ENCODE measurements at regions not wholly inside any gene's neighbourhood (a gene's known extent, or its start where the extent isn't known, plus 50 kb on each side); places are given as distances from the start of the nearest gene placed in this dataset.

DNA sequence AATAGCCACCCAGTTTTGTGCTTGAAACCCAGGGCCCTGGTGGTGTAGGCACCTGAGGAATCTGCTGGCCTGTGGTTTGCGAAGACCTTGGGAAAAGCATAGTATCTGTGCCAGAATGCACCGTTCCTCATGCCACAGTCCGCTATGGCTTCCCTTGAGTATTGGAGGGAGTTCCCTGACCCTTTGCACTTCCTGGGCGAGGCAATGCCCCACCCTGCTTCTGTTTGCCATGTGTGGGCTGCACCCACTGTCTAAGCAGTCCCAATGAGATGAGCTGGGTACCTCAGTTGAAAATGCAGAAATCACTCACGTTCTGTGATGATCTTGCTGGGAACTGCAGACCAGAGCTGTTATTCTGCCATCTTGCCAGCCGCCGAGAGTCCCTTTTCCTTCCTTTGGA is 483.5 kb downstream of the AGTPBP1 start:
- TF ChIP-seq, protein P1, sequence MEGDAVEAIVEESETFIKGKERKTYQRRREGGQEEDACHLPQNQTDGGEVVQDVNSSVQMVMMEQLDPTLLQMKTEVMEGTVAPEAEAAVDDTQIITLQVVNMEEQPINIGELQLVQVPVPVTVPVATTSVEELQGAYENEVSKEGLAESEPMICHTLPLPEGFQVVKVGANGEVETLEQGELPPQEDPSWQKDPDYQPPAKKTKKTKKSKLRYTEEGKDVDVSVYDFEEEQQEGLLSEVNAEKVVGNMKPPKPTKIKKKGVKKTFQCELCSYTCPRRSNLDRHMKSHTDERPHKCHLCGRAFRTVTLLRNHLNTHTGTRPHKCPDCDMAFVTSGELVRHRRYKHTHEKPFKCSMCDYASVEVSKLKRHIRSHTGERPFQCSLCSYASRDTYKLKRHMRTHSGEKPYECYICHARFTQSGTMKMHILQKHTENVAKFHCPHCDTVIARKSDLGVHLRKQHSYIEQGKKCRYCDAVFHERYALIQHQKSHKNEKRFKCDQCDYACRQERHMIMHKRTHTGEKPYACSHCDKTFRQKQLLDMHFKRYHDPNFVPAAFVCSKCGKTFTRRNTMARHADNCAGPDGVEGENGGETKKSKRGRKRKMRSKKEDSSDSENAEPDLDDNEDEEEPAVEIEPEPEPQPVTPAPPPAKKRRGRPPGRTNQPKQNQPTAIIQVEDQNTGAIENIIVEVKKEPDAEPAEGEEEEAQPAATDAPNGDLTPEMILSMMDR (conservative IDR thresholded peaks at IDR 0.05; ENCODE audit: low read depth, low read length), result no peak
- no peak overlapping the region for H3K4me3 ChIP-seq (ENCODE audit: low read depth, low read length, poor library complexity, severe bottlenecking)
- H3K27me3 ChIP-seq (replicated peaks; ENCODE audit: insufficient read depth, low read depth, low read length, poor library complexity), result peaks cover 6% of the 10 kb centered on the region
- no peaks in the 10 kb centered on the region for H3K36me3 ChIP-seq (ENCODE audit: insufficient read depth, low read length, poor library complexity, severe bottlenecking)
- ChIA-PET CTCF (interaction anchor here (1.1 to 1.4 kb wide), 3 partner anchors 352 to 861 kb away, joined by 3 to 9 read pairs (median 4); no protein-coding TSS in a partner anchor), POLR2A (ENCODE audit: low non-redundant PET) (no interaction called here)
- DNase-seq (ENCODE audit: low spot score), result no peak
- no peak overlapping the region for H3K27ac ChIP-seq (ENCODE audit: low read depth, low read length, poor library complexity, severe bottlenecking)
- H3K4me1 ChIP-seq (ENCODE audit: insufficient read depth, low read length, poor library complexity, severe bottlenecking), result no peaks in the 10 kb centered on the region
- intact Hi-C loops (cut with micrococcal nuclease; ENCODE audit: unreplicated experiment), result loop anchor here (5.0 kb wide), 1 partner anchor 861 kb away; no protein-coding TSS in a partner anchor
- BruUV-seq (replicated peaks), result no TSS peak
- no peaks in the 10 kb centered on the region for H3K9me3 ChIP-seq (ENCODE audit: low read depth, low read length, poor library complexity, severe bottlenecking)

DNA sequence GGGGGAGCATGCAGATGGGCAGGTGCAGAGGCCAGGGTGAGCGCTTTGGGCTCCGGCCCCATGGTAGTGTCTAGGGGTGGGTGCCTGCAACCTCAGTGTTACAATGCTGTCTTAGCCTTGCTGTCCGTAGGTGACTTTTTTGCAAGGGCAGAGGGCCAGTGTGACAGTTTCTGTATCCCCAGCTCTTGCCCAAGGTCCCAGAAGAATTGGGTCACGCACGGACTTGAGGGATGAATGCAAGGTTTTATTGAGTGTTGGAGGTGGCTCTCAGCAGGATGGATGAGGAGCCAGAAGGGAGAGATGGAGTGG is 492.5 kb downstream of the AGTPBP1 start:
- Histone ChIP-seq H3K4me1 (ENCODE audit: insufficient read depth, low read length, poor library complexity, severe bottlenecking) (no peaks in the 10 kb centered on the region), H3K9me3 (ENCODE audit: low read depth, low read length, poor library complexity, severe bottlenecking) (no peaks in the 10 kb centered on the region), H3K27me3 (replicated peaks; ENCODE audit: insufficient read depth, low read depth, low read length, poor library complexity) (peaks cover 6% of the 10 kb centered on the region), H3K36me3 (ENCODE audit: insufficient read depth, low read length, poor library complexity, severe bottlenecking) (no peaks in the 10 kb centered on the region), H3K27ac (ENCODE audit: low read depth, low read length, poor library complexity, severe bottlenecking) (no peak overlapping the region), H3K4me3 (ENCODE audit: low read depth, low read length, poor library complexity, severe bottlenecking) (no peak overlapping the region)
- CTCF ChIA-PET, result no interaction called here
- no TSS peak for BruUV-seq (replicated peaks)
- POLR2A ChIA-PET (ENCODE audit: low non-redundant PET), result no interaction called here
- DNase-seq (ENCODE audit: low spot score), result no peak
- intact Hi-C loops (cut with micrococcal nuclease; ENCODE audit: unreplicated experiment), result no loop called here
- no peak for TF ChIP-seq EZH2 (IDR thresholded peaks at IDR 0.05; ENCODE audit: borderline replicate concordance, low read depth, low read length, poor library complexity, severe bottlenecking)
- TF ChIP-seq, protein P1 (conservative IDR thresholded peaks at IDR 0.05; ENCODE audit: low read depth, low read length), result no peak

DNA sequence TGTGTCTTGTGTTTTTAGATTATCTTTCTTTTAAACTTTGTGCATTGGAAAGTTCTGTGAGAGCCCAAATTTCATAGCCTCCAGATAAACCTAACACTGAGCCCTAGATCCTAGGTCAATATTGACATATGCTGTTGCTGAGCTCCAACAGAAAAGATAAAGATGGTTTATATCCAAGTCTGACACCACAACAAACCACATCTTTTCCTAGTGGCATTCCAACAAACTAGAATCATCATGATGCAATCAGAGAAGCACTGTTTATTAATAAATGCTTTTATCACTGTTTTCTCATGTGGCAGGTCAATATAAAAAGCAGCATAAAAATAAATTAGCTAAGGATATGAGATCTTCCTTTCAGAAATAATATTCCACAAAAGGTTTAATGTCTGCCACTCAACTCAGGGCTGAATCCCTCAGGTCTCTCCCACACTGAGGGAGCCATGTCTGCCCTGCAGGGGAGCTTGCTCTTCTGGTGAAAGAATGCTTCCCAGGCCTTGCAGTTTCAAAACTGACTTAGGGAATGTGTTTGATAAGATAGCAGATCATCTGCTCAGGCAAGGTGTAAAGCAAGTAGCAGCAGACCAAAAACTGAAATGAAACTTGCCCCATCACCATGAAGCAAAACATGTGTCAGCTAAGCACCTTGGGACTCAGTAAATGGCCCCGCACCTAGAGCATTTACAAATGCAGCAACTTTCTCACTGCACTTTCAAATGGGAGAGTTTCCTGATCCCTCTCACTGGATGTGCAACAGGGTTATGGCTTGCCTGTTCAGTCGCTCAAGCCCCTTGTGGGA is 493.0 kb downstream of the AGTPBP1 start:
- Histone ChIP-seq H3K36me3 (ENCODE audit: insufficient read depth, low read length, poor library complexity, severe bottlenecking) (no peaks in the 10 kb centered on the region), H3K27me3 (replicated peaks; ENCODE audit: insufficient read depth, low read depth, low read length, poor library complexity) (peaks cover 11% of the 10 kb centered on the region), H3K27ac (ENCODE audit: low read depth, low read length, poor library complexity, severe bottlenecking) (no peak overlapping the region), H3K4me1 (ENCODE audit: insufficient read depth, low read length, poor library complexity, severe bottlenecking) (no peaks in the 10 kb centered on the region), H3K9me3 (ENCODE audit: low read depth, low read length, poor library complexity, severe bottlenecking) (no peaks in the 10 kb centered on the region), H3K4me3 (ENCODE audit: low read depth, low read length, poor library complexity, severe bottlenecking) (no peak overlapping the region)
- CTCF ChIA-PET, result no interaction called here
- no peak for DNase-seq (ENCODE audit: low spot score)
- intact Hi-C loops (cut with micrococcal nuclease; ENCODE audit: unreplicated experiment), result no loop called here
- no TSS peak for BruUV-seq (replicated peaks)
- TF ChIP-seq EZH2 (IDR thresholded peaks at IDR 0.05; ENCODE audit: borderline replicate concordance, low read depth, low read length, poor library complexity, severe bottlenecking), result no peak
- TF ChIP-seq, protein P1 (conservative IDR thresholded peaks at IDR 0.05; ENCODE audit: low read depth, low read length), result no peak
- POLR2A ChIA-PET (ENCODE audit: low non-redundant PET), result no interaction called here
